ENCODE measurements at regions not wholly inside any gene's neighbourhood (a gene's known extent, or its start where the extent isn't known, plus 50 kb on each side); places are given as distances from the start of the nearest gene placed in this dataset.

DNA sequence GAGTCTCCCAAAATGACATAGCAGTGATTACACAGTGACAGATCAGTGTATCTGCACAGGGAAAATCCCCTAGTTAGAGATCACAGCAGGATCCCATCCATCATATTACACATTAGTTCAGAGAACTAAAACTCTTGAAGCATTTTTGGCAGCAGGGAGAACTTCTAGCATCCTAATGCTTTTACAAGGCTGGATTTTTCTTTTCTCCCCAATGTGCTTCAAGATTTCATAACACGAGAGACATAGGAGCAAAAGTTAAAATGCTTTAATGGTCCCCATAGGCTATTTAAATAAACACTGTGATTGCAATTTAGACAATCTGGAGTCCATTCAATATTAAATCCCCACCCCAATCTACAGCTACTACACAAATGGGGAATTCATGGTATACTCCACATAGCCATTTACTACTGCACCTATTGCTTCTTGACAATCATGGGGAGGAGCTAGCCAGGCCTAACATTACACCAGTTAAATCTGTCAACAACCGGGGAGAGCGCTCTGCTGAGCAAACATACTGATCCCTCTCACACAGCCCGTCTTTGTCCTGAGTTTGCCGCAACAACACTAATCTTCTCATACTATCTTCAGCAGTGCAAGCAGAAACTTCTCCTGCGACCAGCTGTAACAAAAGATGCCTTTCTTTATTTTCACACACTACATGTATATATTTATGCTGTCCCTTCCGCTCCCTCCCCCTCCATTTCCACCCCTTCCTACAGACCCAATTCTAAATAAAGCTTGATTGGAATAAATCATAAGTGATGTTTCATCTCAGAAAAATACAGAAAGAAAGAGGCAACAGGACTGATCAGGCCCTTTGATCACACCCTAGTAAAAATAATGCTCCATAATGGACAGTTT is 120.3 kb upstream of the SOX5 start:
- in situ Hi-C loops (cut with HindIII; ENCODE audit: extremely low pct_ligation_motif_present, low pct_unique_long_range_greater_than_20kb), result loop anchor here (10.0 kb wide), 1 partner anchor 125 kb away; the partner anchor contains the start of gene SOX5
- no peaks in the 10 kb centered on the region for H4K20me1 ChIP-seq (ENCODE audit: insufficient read depth, low read length)
- ChIA-PET POLR2A (interaction anchor here (0.9 to 3.3 kb wide), 10 partner anchors 8 to 685 kb away, joined by 3 to 40 read pairs (median 4); no protein-coding TSS in a partner anchor), CTCF (ENCODE audit: low intra/inter-chr PET ratio, low total read pairs) (no interaction called here)
- H3K36me3 ChIP-seq (replicated peaks in 1 of 2; ENCODE audit: control insufficient read depth in 1 of 2, insufficient read depth in 2 of 2, low read length in 2 of 2), result no peaks in the 10 kb centered on the region
- H3K9ac ChIP-seq (ENCODE audit: insufficient read depth, low read depth, low read length), result peak overlapping the region; percentile 66
- intact Hi-C loops (cut with micrococcal nuclease; ENCODE audit: unreplicated experiment), result loop anchor here (1.0 kb wide), 2 partner anchors 9 to 30 kb away; no protein-coding TSS in a partner anchor
- ATAC-seq (peak; percentile 100), FAIRE-seq (peak; percentile 93), DNase-seq (ENCODE audit: low spot score) (peak; percentile 98)
- H3K4me2 ChIP-seq (ENCODE audit: low read depth, low read length), result peak overlapping the region; percentile 70
- H3K27me3 ChIP-seq (ENCODE audit: control insufficient read depth in 1 of 2, insufficient read depth in 2 of 2, low read length in 2 of 2), result no peaks in the 10 kb centered on the region
- no peaks in the 10 kb centered on the region for H3K9me3 ChIP-seq (ENCODE audit: low read length)
- H3K4me3 ChIP-seq (replicated peaks in 1 of 3; ENCODE audit: insufficient read depth in 1 of 3, low read depth in 2 of 3, low read length in 3 of 3), result peak overlapping the region in 2 of 3 experiments; percentile 8 to 41; a peak in 1 of 6 replicates
- WGBS (ENCODE audit: low lambda C conversion rate), result 4% methylated on average over 7 of the region's 7 CpGs
- H3K4me1 ChIP-seq (ENCODE audit: insufficient read depth, low read length), result peaks cover 75% of the 10 kb centered on the region
- BruUV-seq (replicated peaks), result TSS peak; percentile 55
- H3K27ac ChIP-seq (ENCODE audit: extremely low read length, insufficient read depth, low read length), result peak overlapping the region; percentile 92
- H3K79me2 ChIP-seq (ENCODE audit: insufficient read depth, low read length), result no peaks in the 10 kb centered on the region
- no peak overlapping the region for H2AFZ ChIP-seq (ENCODE audit: low read length)
- TF ChIP-seq NONO (IDR thresholded peaks at IDR 0.05) (no peak), NONO (CRISPR knock-in tag; conservative IDR thresholded peaks at IDR 0.05) (no peak; the same call in 1 of the 2 replicates), FLYWCH1 (CRISPR knock-in tag; IDR thresholded peaks at IDR 0.05) (no peak), SMYD3 (CRISPR knock-in tag; IDR thresholded peaks at IDR 0.05) (peak; percentile 83; the same call in 1 of the 2 replicates), ZFP36L2 (CRISPR knock-in tag; IDR thresholded peaks at IDR 0.05) (no peak), POLR2AphosphoS5 (IDR thresholded peaks at IDR 0.05; ENCODE audit: low read depth, low read length) (peak; percentile 48; the same call in 1 of the 2 replicates), NFYC (CRISPR knock-in tag; IDR thresholded peaks at IDR 0.05) (no peak; the same call in 1 of the 2 replicates), HNRNPK (IDR thresholded peaks at IDR 0.05; ENCODE audit: low read depth, low read length, poor library complexity, severe bottlenecking) (no peak), ZNF567 (CRISPR knock-in tag; IDR thresholded peaks at IDR 0.05; ENCODE audit: borderline replicate concordance) (no peak), DR1 (CRISPR knock-in tag; IDR thresholded peaks at IDR 0.05) (no peak), NFATC3 (CRISPR knock-in tag; IDR thresholded peaks at IDR 0.05) (no peak), ZFP62 (CRISPR knock-in tag; IDR thresholded peaks at IDR 0.05) (no peak), ZNF292 (CRISPR knock-in tag; IDR thresholded peaks at IDR 0.05; ENCODE audit: borderline replicate concordance, low read depth) (peak; percentile 96), DPF2 (CRISPR knock-in tag; IDR thresholded peaks at IDR 0.05; ENCODE audit: borderline replicate concordance, low read depth) (peak; percentile 38; the same call in 1 of the 2 replicates), MYNN (CRISPR knock-in tag; IDR thresholded peaks at IDR 0.05; ENCODE audit: low read depth) (no peak), EHMT2 (IDR thresholded peaks at IDR 0.05; ENCODE audit: borderline replicate concordance, low read depth, low read length) (peak; percentile 70; the same call in 1 of the 2 replicates)
- TF ChIP-seq, protein P1, sequence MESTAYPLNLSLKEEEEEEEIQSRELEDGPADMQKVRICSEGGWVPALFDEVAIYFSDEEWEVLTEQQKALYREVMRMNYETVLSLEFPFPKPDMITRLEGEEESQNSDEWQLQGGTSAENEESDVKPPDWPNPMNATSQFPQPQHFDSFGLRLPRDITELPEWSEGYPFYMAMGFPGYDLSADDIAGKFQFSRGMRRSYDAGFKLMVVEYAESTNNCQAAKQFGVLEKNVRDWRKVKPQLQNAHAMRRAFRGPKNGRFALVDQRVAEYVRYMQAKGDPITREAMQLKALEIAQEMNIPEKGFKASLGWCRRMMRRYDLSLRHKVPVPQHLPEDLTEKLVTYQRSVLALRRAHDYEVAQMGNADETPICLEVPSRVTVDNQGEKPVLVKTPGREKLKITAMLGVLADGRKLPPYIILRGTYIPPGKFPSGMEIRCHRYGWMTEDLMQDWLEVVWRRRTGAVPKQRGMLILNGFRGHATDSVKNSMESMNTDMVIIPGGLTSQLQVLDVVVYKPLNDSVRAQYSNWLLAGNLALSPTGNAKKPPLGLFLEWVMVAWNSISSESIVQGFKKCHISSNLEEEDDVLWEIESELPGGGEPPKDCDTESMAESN (CRISPR knock-in tag; conservative IDR thresholded peaks at IDR 0.05), result peak; percentile 54; the same call in 1 of the 2 replicates
- TF ChIP-seq, protein P2, sequence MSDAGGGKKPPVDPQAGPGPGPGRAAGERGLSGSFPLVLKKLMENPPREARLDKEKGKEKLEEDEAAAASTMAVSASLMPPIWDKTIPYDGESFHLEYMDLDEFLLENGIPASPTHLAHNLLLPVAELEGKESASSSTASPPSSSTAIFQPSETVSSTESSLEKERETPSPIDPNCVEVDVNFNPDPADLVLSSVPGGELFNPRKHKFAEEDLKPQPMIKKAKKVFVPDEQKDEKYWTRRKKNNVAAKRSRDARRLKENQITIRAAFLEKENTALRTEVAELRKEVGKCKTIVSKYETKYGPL (CRISPR knock-in tag; IDR thresholded peaks at IDR 0.05), result no peak
- TF ChIP-seq, protein P3, sequence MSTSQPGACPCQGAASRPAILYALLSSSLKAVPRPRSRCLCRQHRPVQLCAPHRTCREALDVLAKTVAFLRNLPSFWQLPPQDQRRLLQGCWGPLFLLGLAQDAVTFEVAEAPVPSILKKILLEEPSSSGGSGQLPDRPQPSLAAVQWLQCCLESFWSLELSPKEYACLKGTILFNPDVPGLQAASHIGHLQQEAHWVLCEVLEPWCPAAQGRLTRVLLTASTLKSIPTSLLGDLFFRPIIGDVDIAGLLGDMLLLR (CRISPR knock-in tag; IDR thresholded peaks at IDR 0.05), result no peak
- TF ChIP-seq, protein P4, sequence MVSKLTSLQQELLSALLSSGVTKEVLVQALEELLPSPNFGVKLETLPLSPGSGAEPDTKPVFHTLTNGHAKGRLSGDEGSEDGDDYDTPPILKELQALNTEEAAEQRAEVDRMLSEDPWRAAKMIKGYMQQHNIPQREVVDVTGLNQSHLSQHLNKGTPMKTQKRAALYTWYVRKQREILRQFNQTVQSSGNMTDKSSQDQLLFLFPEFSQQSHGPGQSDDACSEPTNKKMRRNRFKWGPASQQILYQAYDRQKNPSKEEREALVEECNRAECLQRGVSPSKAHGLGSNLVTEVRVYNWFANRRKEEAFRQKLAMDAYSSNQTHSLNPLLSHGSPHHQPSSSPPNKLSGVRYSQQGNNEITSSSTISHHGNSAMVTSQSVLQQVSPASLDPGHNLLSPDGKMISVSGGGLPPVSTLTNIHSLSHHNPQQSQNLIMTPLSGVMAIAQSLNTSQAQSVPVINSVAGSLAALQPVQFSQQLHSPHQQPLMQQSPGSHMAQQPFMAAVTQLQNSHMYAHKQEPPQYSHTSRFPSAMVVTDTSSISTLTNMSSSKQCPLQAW (CRISPR knock-in tag; IDR thresholded peaks at IDR 0.05), result no peak

Data from HepG2 (cell line).